Stimulated activated CD4-positive, alpha-beta T cell treated with anti-CD3 and anti-CD28 coated beads, TNF-alpha, amount 100 ng/mL, for 1 hour (primary cell): ENCODE measurements at regions not wholly inside any gene's neighbourhood (a gene's known extent, or its start where the extent isn't known, plus 50 kb on each side); places are given as distances from the start of the nearest gene placed in this dataset.
"Not testable (repeated sequence)": the region's sequence is repeated elsewhere in the genome, so short reads cannot be mapped to it uniquely, and the experiment has no call there.

Experiments
- DNase-seq, 3 donors: peaks; one replicate each; pipeline ENCODE4 v3.0.0-alpha.2; 2020; ENCODE audit warnings: low read depth in 3 of 3, low spot score in 1 of 3

GRCh38 chr2:87600961-87601360 lies 146.9 kb upstream of the PLGLB2 start:
- DNase-seq = not testable (repeated sequence)

DNA sequence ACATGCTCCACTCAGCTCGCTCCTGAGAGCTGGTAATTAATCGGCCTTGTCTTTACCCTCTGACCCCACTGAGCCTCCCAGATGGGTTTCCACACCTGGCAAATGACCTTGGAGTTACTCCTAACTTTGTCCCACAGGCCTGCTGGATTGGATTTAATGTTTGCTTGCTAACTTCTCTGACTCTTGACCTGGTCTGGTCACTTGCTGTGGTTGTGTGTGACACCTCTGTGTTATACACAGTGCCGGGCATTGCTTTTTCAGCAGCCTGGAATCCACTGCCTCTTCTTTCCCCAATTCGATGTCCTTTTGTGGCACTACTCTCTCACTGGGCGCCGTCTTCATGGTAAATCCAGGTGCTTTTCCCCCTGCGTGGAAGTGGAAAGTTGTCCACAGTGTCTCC lies 145.8 kb upstream of the PLGLB2 start:
- not testable (repeated sequence) for DNase-seq

GRCh38 chr2:87602728-87603127 lies 145.2 kb upstream of the PLGLB2 start:
- DNase-seq = not testable (repeated sequence)

- DNase-seq = not testable (repeated sequence)
Measured at GRCh38 chr2:87603418-87604278, 144.2 kb upstream of the PLGLB2 start.

DNA sequence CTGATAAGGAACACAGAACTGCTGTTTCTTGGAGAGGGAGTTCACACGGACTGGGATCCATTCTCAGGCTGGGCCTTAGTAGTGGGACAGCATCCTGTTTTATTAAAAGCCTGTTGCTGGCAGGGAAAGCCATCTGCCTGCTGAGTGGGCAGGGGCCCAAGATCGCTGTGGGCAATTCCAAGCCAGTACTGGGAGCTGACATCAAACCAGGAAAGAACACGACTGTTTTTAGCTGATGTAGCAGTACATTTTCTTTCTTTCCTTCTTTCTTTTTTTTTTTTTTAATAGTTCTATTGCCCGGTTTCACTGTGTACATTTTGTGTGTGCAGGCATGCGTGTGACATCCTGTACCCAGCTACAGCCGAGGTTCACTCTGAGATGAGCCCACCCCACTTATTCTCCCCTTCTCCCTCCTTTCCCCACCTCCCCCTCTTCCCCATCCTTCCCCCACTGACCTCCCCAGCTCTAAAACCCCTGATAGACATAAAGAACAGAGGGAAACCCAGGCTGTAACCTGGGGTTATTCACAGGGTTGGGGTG lies 143.5 kb upstream of the PLGLB2 start:
- DNase-seq = not testable (repeated sequence)

- DNase-seq = not testable (repeated sequence)
Measured at GRCh38 chr2:87604980-87605379, 142.9 kb upstream of the PLGLB2 start.

DNA sequence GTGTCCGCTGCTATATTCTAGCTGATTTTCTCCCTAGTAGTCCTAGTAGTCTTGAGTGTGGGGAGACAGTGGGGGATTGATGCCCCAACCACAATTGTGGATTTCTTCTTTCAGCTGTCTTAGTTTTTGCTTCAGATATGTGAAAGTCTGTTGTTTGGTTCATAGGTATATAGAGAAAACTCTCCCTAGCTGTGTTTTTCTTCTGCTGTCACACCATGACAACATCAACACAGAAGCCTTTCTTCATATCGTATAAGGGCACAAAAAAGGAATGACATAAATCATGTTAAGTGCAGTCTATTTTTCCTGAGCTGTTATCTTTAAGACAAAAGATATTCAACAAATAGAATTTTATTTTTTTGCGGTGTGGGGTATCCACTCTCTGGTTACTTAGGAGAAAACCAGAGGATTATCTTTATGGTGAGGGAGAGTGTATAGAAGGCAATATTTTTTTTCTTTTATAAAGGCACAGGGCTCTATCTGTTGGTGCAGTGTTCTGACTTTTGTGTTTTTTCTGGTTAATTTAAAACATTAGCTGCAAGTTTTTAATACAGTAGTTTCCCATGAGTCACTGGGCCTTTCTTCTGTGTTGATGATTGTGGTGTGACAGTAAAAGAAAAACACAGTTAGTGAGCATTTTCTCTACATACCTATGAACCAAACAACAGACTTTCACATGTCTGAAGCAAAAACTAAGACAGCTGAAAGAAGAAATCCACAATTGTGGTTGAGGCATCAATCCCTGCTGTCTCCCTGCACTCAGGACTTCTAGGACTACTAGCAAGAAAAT lies 139.3 kb upstream of the PLGLB2 start:
- not testable (repeated sequence) for DNase-seq

DNA sequence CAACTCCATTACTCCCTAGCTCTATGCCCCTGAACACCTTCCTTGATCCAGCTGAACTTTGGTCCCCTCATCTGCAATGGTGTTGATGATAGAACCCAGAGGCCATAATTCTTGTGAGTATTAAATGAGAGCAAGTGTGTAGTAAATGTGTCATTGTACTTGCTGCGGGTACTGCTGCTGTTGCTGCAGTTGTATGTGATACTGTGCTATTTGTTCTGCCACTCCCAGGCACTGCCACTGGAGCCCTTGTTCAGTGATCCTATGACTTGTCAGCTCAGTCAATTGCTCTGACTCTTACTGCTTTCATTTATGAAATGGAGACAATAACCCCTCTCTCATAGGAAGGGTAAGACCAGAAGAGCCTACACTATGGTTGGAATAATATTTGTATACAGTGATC lies 136.9 kb upstream of the PLGLB2 start:
- not testable (repeated sequence) for DNase-seq

GRCh38 chr2:87611416-87611815 lies 136.5 kb upstream of the PLGLB2 start:
- not testable (repeated sequence) for DNase-seq

DNA sequence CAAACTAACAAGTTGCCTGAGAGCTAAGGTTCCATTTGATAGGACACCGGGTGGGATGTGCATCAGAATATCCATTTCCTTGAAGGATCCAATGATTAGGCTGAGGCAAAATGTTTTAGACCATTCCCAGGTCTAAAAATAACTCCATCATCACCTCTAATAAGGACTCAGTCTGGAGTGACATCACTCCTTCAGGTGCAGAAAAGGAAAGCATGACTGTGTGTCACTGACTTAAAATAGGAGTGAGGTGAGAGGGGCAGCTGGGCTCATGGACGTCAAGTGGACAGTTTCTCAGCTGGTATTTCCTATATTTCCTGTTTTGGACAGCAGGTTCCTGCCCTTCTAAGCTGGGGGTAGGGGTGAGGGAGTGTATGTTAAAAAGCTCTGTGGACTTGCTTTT lies 135.9 kb upstream of the PLGLB2 start:
- not testable (repeated sequence) for DNase-seq

GRCh38 chr2:87614829-87615434 lies 133.0 kb upstream of the PLGLB2 start:
- DNase-seq = not testable (repeated sequence)

- DNase-seq = not testable (repeated sequence)
Measured at GRCh38 chr2:87619121-87619520, 128.8 kb upstream of the PLGLB2 start.

- not testable (repeated sequence) for DNase-seq
Measured at GRCh38 chr2:87621139-87621538, 126.7 kb upstream of the PLGLB2 start.

GRCh38 chr2:87622720-87623119 lies 125.2 kb upstream of the PLGLB2 start:
- DNase-seq = not testable (repeated sequence)

DNA sequence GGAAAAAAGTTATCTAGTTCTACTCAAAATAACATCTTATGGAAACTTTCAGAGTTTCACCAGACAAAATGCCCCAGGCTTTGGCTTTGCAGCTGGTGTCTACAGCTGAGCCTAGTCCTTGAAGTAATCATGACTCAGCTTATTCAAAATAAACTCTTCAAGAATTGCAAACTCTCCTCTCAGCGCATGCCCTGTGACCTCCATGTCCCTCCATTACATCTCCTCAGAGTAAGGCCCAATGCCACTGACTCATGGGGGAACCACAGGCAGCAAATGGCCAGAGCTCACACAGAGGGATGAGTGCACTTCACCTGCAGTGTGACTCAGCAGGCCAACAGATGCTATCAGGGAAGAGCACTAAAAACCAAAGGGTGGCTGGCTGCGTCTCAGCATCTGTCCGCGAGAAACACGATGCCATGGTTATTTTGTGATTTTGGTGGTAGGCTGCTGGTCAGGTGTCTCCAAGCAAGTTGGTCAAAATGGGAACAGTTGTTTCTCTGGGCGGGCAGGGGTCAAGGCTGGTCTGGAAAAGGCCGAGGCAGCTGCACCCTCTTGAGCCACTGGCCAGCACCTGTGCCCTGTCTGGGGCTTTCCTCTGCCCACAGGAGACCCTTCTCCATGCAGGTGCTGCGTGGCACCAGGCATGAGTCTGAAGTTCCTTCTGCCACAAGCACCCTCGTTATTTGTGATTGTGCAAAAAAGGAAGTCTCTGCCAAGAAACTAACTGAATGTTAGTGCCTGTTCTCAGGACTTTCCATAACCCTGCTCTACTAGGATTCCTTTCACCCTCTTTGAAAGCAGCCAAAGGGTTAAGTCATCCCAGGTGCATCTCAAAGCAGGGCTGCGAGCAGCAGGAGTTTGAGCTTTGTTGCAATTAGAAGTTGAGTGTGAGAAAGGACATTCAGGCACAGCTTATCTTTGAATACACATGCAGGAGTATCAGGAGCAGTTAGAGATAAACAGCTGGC lies 118.1 kb upstream of the PLGLB2 start:
- not testable (repeated sequence) for DNase-seq

- DNase-seq = not testable (repeated sequence)
Measured at GRCh38 chr2:87630892-87631291, 117.0 kb upstream of the PLGLB2 start.

DNA sequence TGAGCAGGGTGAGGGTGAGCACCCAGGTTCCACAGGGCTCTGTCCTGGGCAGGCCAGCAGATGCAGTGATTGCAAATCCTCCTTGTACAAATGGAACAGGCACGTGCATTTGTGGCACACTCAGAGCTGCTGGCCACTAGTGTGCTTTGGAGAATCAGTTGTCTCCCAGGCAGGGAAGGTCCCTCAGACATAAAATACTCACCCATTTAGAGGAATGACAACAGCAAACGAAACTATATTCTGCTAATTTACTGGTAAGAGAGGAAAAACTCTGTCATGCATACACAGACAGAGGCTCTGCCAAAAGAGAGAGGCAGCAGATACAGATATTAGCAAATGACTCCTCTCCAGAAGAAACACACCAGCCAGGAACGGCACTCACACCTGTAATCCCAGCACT lies 116.5 kb upstream of the PLGLB2 start:
- DNase-seq = not testable (repeated sequence)

DNA sequence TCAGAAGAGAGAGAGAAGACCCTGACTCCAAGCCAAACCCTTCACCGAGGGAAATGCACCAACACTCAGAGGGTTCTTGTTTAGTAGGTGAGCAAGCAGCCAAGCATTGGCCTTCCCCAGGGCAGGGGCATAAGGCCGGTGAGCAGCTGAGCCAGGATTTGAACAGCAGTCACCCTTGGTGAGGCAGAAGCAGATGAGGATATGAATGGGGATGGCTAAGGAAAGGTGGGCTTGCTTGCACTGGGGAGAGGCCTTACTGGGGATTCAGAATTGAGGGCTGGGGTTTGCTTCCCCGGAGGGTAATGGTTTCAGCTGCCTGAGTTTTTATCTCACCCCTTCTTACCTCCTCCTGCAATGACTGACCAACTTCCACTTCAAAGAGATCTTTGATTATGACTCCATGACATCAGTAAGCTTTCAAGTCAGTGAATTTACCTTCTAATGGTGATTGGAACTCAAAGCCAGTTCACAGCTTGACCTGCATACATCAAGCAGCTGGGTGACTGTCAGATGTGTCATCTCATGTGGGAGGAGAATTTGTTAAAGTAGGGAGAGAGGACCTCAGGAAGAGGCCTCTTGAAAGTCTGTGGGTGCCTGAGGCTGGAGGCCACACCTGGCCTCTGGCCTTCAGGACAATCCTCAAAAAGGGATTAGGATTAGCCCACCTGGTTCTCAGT lies 114.5 kb upstream of the PLGLB2 start:
- DNase-seq = not testable (repeated sequence)

DNA sequence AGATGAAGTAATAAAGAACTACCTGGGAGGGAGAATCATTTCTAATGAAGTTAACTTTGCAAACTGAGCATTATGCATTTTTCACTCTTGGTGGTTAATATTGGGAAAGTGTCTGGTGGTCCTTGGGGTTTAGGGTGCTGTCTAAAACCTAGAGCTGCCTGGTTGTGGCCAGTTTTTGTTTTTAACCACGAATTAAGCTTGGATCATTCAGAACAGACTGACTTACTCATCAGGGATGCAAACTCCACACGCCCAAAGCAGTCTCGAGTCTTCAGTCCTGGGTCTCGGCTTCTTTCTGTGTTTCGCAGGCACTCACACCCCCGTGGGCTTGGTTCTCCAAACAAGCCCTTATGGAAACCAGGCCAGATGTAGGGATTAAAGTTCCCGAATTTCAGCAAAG lies 113.8 kb upstream of the PLGLB2 start:
- not testable (repeated sequence) for DNase-seq
